Activated T-cell treated with anti-CD3 and anti-CD28 coated beads for 24 hours (primary cell): ENCODE measurements at regions not wholly inside any gene's neighbourhood (a gene's known extent, or its start where the extent isn't known, plus 50 kb on each side); places are given as distances from the start of the nearest gene placed in this dataset.
"Not testable (repeated sequence)": the region's sequence is repeated elsewhere in the genome, so short reads cannot be mapped to it uniquely, and the experiment has no call there.

Experiments
- DNase-seq: peaks from one replicate; pipeline ENCODE4 v3.0.0-alpha.2; 2020; ENCODE audit warnings: low read depth

- no peak for DNase-seq
Observed at GRCh38 chr3:101138817-101139216, 145.6 kb upstream of the ABI3BP start.

- DNase-seq, result no peak
Observed at GRCh38 chr3:101134331-101134730, 141.1 kb upstream of the ABI3BP start.

- no peak for DNase-seq
Observed at GRCh38 chr3:101133652-101134051, 140.4 kb upstream of the ABI3BP start.

- not testable (repeated sequence) for DNase-seq
Observed at GRCh38 chr3:101133197-101133596, 140.0 kb upstream of the ABI3BP start.

GRCh38 chr3:101131767-101132166 lies 138.5 kb upstream of the ABI3BP start:
- DNase-seq, result no peak

GRCh38 chr3:101128786-101129185 lies 135.6 kb upstream of the ABI3BP start:
- no peak for DNase-seq

- DNase-seq, result no peak
Observed at GRCh38 chr3:101128001-101128400, 134.8 kb upstream of the ABI3BP start.

GRCh38 chr3:101124125-101124524 lies 130.9 kb upstream of the ABI3BP start:
- DNase-seq, result no peak

- DNase-seq, result no peak
Observed at GRCh38 chr3:101123081-101123480, 129.9 kb upstream of the ABI3BP start.

GRCh38 chr3:101122681-101123080 lies 129.5 kb upstream of the ABI3BP start:
- no peak for DNase-seq

GRCh38 chr3:101120039-101120438 lies 126.8 kb upstream of the ABI3BP start:
- DNase-seq, result no peak

GRCh38 chr3:101119535-101119934 lies 126.3 kb upstream of the ABI3BP start:
- no peak for DNase-seq

GRCh38 chr3:101117980-101118379 lies 124.8 kb upstream of the ABI3BP start:
- DNase-seq, result no peak

- no peak for DNase-seq
Observed at GRCh38 chr3:101117465-101117864, 124.2 kb upstream of the ABI3BP start.

- not testable (repeated sequence) for DNase-seq
Observed at GRCh38 chr3:101110295-101110694, 117.1 kb upstream of the ABI3BP start.

GRCh38 chr3:101104321-101104720 lies 111.1 kb upstream of the ABI3BP start:
- no peak for DNase-seq

GRCh38 chr3:101102678-101103296 lies 109.6 kb upstream of the ABI3BP start:
- no peak for DNase-seq

GRCh38 chr3:101100361-101101009 lies 107.3 kb upstream of the ABI3BP start:
- no peak for DNase-seq

GRCh38 chr3:101099791-101100190 lies 106.6 kb upstream of the ABI3BP start:
- DNase-seq, result no peak

GRCh38 chr3:101096444-101096843 lies 103.2 kb upstream of the ABI3BP start:
- DNase-seq, result no peak

- no peak for DNase-seq
Observed at GRCh38 chr3:101095693-101096430, 102.6 kb upstream of the ABI3BP start.

GRCh38 chr3:101091489-101091888 lies 98.3 kb upstream of the ABI3BP start:
- DNase-seq, result no peak

- no peak for DNase-seq
Observed at GRCh38 chr3:101085752-101086151, 92.5 kb upstream of the ABI3BP start.
